T-helper 22 cell (primary cell): ENCODE measurements at regions not wholly inside any gene's neighbourhood (a gene's known extent, or its start where the extent isn't known, plus 50 kb on each side); places are given as distances from the start of the nearest gene placed in this dataset.

Experiments used
- DNase-seq: peaks from one replicate; pipeline ENCODE4 v3.0.0-alpha.2; 2020; ENCODE audit warnings: low read depth

DNA sequence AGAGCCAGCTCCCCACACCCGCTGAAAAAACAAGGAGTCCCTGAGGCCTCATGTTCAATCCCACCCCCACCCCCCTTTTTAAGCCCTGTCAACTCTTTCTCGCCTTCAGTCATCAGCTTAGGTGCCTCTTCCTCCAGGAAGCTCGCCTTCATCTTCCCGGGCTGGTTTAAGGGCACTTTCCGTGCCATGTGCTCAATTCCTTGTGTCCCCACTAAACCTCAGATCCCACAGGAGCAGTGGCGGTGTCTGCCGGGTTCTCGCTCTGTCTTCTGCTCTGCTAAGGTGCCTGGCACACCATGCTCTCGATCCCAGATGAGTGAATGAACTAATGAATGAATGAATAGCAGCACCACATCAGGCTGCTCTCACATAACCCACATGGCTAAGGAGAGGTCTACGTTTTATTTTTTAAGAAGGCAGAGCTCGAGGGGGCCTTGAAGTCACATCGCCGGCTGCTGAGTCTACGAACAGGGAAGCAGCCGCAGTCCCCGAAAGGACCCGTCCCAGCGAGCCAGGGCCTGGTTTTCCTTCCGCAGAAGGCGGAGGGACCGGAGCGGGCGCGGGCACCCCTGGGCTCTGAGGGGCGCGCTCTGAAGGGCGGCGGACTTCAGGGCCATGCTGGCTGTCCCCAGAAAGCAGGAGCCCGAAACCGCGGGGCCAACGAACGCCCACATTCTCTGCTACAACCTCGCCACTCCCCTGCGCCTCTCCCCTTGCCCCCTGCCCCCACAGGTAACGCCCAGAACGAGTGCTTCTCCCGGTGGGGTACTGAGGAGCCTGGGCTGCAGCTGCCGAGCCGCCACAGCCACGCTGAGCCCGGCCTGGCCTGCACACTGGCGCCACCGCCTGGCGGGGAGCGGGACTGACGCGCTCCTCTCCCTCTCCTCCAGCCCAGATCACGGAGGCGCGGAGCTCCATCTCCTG, 73.4 kb upstream of the KCNMA1 start:
- DNase-seq: peak; percentile 28

DNA sequence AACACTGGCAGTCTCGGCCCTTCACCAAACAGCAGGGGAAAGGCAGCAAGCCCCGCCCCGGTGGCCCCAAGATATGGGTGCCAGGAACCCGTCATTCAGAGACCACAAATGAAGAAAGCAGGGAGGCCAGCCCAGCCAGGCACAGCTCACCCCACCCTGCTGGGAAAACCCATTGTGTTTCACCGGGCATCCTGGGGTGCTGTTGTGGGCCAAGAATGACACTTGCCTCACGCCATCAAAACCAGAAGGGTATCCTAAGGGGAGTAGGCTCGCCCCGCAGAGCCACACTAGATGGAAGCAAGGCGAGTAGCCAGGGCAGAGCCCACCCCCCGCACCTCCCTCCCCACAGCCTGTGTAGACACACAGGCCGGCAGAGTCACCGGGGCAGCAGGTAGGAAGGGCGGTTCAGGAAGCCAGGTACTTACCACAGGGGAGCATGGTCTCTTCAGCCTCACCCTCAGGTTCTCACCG, 72.5 kb upstream of the KCNMA1 start:
- DNase-seq: no peak

DNA sequence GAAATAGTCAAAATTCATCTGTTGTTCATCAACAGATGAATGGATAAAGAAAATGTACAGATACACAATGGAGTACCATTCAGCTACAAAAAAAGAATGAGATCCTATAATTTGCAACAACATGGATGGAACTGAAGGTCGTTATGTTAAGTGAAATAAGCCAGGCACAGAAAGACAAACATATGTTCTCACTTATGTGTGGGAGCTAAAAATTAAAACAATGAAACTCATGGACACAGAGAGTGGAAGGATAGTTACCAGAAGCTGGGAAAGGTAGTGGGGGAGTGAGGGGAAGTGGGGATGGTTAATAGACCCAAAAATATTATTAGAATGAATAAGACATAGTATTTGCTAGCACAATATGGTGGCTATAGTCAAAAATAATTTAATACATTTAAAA, 70.0 kb upstream of the KCNMA1 start:
- no peak for DNase-seq

DNA sequence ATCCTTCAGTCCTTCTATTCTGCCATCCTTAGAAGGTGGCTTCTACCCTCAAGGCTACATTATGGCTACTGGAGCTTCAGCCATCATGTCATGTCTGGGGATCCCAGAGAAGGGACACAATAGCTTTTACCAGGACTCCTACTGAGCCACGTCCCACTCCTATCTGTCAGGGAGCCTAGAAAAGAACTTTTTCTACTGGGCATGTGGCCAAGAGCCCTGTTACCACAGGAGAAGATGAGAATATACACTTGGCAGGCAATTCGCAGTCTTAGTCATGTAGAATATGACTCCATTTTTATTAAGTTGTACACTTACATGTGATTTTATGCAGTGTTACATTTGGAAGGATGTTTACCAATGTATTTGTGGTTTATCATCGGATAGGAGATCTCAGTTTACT, 64.6 kb upstream of the KCNMA1 start:
- no peak for DNase-seq

DNA sequence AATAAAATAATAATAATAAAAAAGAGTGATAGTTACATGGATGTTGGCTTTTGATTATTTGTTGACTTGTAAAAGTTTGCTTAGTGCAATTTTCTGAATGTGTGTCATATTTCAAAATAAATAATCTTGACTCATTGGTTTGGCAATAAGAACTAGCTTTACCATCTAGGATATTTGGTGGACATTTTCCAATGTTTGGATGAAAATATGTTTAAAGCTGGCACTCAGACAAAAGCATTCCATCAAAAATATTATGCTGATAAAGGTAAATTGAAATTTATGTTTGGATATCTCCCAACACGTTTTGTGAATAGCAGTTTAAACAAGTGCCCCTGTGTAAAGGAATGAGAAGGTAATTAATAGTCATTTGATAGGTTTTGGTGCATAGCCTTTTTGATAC, 62.5 kb upstream of the KCNMA1 start:
- DNase-seq: no peak

DNA sequence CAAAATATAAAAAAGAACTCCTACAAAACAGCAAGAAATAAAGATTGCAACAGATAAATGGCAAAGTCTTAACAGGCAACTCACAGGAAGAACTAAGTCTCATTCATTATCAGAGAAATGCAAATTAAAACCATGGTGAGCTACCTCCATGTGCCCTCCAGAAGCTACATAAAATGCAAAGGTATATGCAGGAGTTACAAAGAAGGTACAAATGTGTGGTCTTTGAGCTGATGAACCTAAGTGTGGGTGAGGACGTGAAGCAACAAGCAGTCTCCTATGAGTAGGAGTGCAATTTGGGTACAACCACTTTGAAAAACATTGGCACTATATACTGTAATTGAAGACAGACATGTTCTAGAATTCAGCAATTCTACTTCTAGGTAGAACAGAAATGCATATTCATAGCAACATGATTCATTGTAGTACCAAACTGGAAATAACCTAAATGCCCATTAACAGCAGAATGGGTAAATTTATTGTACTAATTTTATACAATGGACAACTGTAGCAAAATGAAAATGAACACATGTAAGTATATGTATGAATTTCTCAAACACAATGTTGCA, 61.6 kb upstream of the KCNMA1 start:
- no peak for DNase-seq

DNA sequence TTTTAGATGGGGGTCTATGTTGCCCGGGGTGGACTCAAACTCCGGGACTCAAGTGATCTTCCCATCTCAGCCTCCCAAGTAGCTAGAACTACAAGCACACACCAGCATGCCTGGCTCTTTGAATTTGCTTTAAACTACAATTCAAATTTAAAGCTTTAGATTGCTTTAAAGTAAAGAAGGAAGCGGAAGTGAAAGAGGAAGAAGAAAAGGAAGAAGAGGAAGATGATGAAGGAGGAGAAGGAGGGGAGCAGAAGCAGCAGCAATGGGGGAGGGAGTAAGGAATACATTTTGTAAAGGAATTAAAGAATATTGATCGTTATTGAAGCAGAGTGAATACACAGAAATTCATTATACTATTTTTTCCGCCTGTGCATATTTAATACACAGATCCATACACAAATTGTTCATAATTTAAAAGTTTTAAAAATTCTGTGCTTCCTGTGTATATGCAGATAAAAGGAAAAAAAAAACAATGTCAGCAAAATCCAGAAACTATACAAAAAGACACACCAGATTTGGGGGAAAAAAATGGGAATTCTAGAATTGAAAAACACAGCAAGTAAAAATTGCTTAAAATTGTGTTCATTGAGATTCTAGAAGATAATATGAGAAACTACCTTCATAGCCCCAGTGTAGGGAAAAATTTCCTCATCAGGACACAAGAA, 60.8 kb upstream of the KCNMA1 start:
- DNase-seq: no peak

DNA sequence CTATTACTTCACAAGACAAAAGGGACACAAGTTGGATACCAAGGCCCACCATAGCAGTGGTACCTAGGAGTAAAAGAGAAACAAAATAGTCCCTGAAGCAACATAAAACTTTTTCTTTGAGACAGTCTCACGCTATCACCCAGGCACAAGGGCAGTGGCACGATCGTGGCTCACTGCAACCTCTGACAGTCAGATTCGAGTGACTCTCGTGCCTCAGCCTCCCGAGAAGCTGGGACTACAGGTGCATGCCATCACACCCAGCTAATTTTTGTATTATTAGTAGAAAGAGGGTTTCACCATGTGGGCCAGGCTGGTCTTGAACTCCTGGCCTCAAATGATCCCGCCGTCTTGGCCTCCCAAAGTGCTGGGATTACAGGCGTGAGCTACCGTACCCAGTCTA, 59.0 kb upstream of the KCNMA1 start:
- no peak for DNase-seq

DNA sequence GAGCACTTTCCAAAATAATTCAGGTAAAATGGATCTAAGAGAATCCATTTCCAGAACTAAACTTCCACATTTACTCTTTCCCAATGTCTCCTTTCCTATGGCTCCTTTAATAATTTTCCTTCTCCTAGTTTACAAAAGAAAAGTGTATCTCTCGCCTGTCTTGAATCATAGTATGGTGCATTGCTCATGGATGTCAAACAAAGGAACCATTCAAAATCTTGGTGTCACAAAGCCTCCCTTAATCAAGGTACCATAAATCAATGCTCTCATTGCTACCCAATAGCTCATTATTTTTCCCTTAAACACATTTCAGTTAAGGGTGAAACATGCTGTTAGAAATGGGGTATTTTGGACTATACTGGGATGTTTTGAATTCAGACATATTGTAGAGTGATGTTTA, 57.6 kb upstream of the KCNMA1 start:
- no peak for DNase-seq

DNA sequence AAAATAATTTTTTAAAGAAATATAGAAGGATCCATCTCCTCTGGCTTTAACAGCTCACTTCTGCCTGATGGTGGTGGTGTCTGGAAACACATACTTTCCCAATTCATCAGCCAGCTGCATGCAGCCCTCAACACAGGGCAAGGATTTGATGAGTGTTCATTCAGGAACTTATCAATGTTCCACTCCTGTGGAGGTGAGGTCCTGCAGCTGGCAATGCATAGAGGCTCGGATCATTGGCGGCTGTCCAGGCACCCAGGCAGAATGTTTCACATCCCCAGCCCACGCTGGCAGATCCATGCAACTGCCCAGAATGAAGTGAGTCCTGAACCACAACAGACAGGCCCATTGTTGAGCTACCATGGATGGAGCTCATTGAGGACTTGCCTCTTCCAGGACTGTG, 55.2 kb upstream of the KCNMA1 start:
- no peak for DNase-seq

DNA sequence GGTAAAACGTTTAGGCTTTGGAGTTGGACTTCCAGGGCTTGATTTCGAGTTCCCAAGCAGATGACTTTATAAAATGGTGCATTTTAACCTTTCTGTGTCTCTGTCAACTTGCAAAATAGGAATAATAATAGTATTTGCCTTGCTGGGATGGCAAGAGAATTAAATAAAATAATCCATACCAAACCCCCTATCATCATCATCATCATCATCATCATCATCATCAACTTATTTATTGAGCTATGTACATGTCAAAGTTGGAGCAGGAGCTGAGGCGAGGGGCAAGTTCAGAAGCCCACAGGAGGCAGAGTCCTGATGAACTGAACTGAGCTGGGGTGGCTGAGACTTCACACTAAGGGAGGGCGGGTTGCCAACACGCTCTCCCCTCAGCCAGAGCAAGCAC, 51.7 kb upstream of the KCNMA1 start:
- DNase-seq: no peak

DNA sequence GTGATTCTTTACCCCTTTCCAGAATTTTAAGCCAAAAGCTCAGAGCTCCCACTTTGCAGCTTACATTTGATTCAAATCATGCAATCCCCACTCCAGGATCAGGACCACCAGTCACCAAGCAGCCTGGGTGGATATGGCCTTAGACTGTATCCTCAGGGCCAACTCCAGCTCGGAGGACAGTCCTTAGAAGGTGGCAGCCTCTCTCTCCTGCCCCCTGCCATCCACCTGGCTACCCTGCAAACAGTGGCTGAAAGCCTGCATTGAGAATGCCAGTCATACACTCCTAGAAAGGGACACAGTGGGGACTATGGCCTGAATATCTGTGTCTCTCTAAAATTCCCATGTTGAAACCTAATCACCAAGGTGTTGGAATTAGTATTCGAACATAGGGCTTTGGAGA, 50.0 kb upstream of the KCNMA1 start:
- no peak for DNase-seq
